ENCODE measurements at regions not wholly inside any gene's neighbourhood (a gene's known extent, or its start where the extent isn't known, plus 50 kb on each side); places are given as distances from the start of the nearest gene placed in this dataset.

DNA sequence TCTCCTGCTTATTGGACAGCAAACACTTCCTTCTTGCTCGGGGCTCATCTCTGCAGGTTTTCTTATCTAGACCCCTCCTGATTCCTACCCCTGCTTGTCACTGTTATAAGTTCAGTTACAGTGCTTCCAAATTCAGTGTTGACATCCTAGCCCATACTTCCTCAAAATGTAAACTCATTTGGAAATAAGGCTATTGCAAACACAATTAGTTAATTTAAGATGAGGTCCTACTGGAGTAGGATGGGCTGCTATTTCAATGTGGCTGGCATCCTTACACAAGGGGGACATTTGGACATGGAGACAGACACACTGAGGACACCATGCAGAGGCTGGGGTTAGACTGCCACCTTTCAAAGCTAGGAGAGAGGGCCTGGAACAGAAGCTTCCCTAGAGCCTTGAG is 85.2 kb upstream of the NPVF start:
- Histone ChIP-seq H3K4me3 (no peak overlapping the region), H3K27ac (no peak overlapping the region), H3K27me3 (no peaks in the 10 kb centered on the region), H3K9me3 (no peaks in the 10 kb centered on the region), H3K36me3 (no peaks in the 10 kb centered on the region), H3K4me1 (no peaks in the 10 kb centered on the region)
- intact Hi-C loops (cut with DNase I; ENCODE audit: low total_unique reads) = no loop called here
- no peak for DNase-seq (ENCODE audit: low spot score in 2 of 2)
- TF ChIP-seq POLR2A (IDR thresholded peaks at IDR 0.05) = no peak
- TF ChIP-seq, protein P1, sequence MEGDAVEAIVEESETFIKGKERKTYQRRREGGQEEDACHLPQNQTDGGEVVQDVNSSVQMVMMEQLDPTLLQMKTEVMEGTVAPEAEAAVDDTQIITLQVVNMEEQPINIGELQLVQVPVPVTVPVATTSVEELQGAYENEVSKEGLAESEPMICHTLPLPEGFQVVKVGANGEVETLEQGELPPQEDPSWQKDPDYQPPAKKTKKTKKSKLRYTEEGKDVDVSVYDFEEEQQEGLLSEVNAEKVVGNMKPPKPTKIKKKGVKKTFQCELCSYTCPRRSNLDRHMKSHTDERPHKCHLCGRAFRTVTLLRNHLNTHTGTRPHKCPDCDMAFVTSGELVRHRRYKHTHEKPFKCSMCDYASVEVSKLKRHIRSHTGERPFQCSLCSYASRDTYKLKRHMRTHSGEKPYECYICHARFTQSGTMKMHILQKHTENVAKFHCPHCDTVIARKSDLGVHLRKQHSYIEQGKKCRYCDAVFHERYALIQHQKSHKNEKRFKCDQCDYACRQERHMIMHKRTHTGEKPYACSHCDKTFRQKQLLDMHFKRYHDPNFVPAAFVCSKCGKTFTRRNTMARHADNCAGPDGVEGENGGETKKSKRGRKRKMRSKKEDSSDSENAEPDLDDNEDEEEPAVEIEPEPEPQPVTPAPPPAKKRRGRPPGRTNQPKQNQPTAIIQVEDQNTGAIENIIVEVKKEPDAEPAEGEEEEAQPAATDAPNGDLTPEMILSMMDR (IDR thresholded peaks at IDR 0.05) = no peak
- no peak for TF ChIP-seq POLR2AphosphoS5 (IDR thresholded peaks at IDR 0.05)

DNA sequence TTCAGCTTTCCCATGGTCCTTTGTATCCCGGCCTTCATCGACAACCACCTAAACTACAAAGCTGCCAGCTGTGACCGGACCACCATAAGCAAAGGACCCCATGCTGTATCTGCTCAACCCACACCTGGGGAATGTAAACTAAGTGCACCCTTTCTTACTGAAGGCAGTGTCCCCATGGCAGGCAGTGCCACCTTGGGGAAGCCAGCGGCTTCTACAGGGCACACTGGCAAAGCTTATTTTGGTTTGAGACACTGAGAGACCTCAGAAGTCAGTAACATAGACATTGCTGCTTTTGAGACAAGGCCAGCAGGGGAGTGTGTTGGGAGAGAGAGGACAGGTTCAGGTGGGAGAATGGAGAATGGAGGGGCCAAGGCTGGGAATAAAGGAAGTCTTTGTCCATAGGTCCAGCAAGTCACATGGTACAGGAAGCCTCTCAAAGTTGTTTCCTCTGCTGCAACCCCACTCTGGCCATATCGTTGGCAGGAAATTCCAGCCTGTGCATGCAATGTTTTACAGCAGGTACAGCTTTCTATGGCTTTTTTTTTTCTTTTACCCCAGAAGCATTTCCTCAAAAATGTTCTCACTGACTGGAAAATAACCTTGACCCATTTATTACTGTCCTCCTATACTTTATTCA is 85.9 kb upstream of the NPVF start:
- TF ChIP-seq POLR2A (IDR thresholded peaks at IDR 0.05) (no peak), POLR2AphosphoS5 (IDR thresholded peaks at IDR 0.05) (no peak)
- TF ChIP-seq, protein P1 (IDR thresholded peaks at IDR 0.05) = no peak
- intact Hi-C loops (cut with DNase I; ENCODE audit: low total_unique reads) = no loop called here
- Histone ChIP-seq H3K36me3 (no peaks in the 10 kb centered on the region), H3K27ac (no peak overlapping the region), H3K9me3 (no peaks in the 10 kb centered on the region), H3K4me3 (no peak overlapping the region), H3K4me1 (no peaks in the 10 kb centered on the region), H3K27me3 (no peaks in the 10 kb centered on the region)
- no peak for DNase-seq (ENCODE audit: low spot score in 2 of 2)

DNA sequence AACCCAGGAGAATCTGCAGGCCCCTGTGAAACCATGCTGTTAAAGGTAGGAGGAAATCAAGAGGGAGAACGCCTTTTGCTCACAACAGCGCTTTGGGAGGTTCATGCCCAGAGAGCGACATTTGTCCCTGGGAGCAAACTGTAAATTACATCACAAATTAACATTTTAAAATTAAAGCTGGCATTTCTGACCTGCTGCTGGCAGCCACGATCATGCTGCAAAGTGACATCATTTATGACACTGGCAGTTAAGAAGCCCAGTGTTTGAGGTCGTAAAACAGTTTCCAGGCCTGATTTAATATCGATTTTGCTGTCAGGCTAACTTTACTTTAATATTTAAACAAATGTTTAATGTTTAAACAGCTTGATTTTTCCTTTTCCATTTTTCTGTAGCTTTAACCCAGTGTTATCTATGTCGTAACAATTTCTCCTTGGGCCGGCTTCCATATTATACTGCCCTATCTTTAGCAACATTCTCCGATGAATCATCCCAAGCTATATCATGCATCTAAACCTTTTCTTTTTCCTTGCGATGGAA is 86.5 kb upstream of the NPVF start:
- H3K4me1 ChIP-seq = no peaks in the 10 kb centered on the region
- no peak overlapping the region for H3K27ac ChIP-seq
- no peak overlapping the region for H3K4me3 ChIP-seq
- H3K27me3 ChIP-seq = no peaks in the 10 kb centered on the region
- TF ChIP-seq, protein P1 (IDR thresholded peaks at IDR 0.05) = no peak
- TF ChIP-seq POLR2A (IDR thresholded peaks at IDR 0.05) (no peak), POLR2AphosphoS5 (IDR thresholded peaks at IDR 0.05) (no peak)
- no peaks in the 10 kb centered on the region for H3K36me3 ChIP-seq
- intact Hi-C loops (cut with DNase I; ENCODE audit: low total_unique reads) = no loop called here
- DNase-seq (ENCODE audit: low spot score in 2 of 2) = no peak
- H3K9me3 ChIP-seq = no peaks in the 10 kb centered on the region

DNA sequence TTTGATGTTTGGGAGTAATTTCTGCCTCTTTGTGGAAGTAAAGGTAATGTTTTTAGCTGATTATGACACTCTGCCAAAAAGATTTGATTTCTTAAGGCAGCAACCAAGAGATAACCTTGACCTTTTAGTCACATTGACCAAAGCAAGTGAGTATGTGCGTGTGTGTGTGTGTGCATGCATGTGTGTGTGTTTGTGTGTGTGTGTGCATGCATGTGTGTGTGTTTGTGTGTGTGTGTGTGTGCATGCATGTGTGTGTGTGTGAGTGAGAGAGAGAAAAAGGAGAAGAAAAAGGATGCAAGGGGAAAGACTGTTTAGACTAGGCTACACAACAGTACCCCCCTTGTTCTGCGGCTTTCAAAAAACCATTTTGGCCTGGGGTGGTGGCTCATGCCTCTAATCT is 88.1 kb upstream of the NPVF start:
- no peak for TF ChIP-seq POLR2AphosphoS5 (IDR thresholded peaks at IDR 0.05)
- TF ChIP-seq POLR2A (IDR thresholded peaks at IDR 0.05) = no peak
- TF ChIP-seq, protein P1 (IDR thresholded peaks at IDR 0.05) = no peak
- Histone ChIP-seq H3K4me3 (no peak overlapping the region), H3K4me1 (no peaks in the 10 kb centered on the region), H3K27me3 (no peaks in the 10 kb centered on the region), H3K36me3 (no peaks in the 10 kb centered on the region), H3K9me3 (no peaks in the 10 kb centered on the region), H3K27ac (no peak overlapping the region)
- DNase-seq (ENCODE audit: low spot score in 2 of 2) = no peak
- intact Hi-C loops (cut with DNase I; ENCODE audit: low total_unique reads) = no loop called here

DNA sequence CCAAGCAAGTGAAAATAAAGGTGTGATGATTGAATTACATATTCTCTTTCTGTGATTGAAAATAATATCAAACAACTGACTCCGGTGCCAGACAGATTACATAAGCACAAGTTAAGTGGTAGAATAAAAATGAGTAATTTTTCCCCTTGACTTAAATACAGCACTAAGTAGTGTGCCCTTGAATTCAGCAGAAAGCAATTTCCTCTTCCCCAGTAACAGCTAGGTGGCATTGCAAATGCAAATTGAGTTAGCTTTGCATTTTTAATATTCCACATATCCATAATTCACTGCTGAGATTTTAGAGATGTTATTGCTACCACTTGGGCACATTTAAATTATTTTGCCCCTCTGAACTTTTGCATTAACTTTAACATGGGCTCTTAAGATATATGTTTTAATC is 89.8 kb upstream of the NPVF start:
- no peak for DNase-seq (ENCODE audit: low spot score in 2 of 2)
- no peak for TF ChIP-seq POLR2AphosphoS5 (IDR thresholded peaks at IDR 0.05)
- TF ChIP-seq, protein P1 (IDR thresholded peaks at IDR 0.05) = no peak
- TF ChIP-seq POLR2A (IDR thresholded peaks at IDR 0.05) = no peak
- Histone ChIP-seq H3K27ac (no peak overlapping the region), H3K36me3 (no peaks in the 10 kb centered on the region), H3K4me3 (no peak overlapping the region), H3K4me1 (no peaks in the 10 kb centered on the region), H3K27me3 (no peaks in the 10 kb centered on the region), H3K9me3 (no peaks in the 10 kb centered on the region)
- intact Hi-C loops (cut with DNase I; ENCODE audit: low total_unique reads) = no loop called here

Data from breast epithelium (tissue), 4 donors.